H1 (cell line): ENCODE measurements at regions not wholly inside any gene's neighbourhood (a gene's known extent, or its start where the extent isn't known, plus 50 kb on each side); places are given as distances from the start of the nearest gene placed in this dataset.

ENCODE experiments used
- BRCA1 ChIP-seq: IDR thresholded peaks from 2 replicates; pipeline ENCODE4 v1.6.1; 2012; ENCODE audit warnings: low read depth, low read length, improper control_type of control experiment
- RXRA ChIP-seq: IDR thresholded peaks from 2 replicates; pipeline ENCODE4 v1.6.1; 2011; ENCODE audit warnings: low read depth, mild to moderate bottlenecking, low read length, moderate library complexity; ENCODE audit not compliant: insufficient read depth
- SUZ12 ChIP-seq: fragments of 200-600 bp; sonication (generic); IDR thresholded peaks from 2 replicates; pipeline ENCODE4 v1.6.1; 2012; ENCODE audit warnings: mild to moderate bottlenecking, inconsistent platforms, low read length, moderate library complexity, mixed read lengths

GRCh38 chr7:73932364-73932763 lies 71.4 kb downstream of the TMEM270 start (continued):
- TF ChIP-seq RXRA (no peak), BRCA1 (no peak), SUZ12 (no peak)
